Activated CD8-positive, alpha-beta T cell treated with anti-CD3 and anti-CD28 coated beads for 36 hours (primary cell): ENCODE measurements at regions not wholly inside any gene's neighbourhood (a gene's known extent, or its start where the extent isn't known, plus 50 kb on each side); places are given as distances from the start of the nearest gene placed in this dataset.

Source experiments
- ATAC-seq: fragments of 200-7000 bp; cut with Tn5 transposase; one replicate; pipeline ENCODE4 v1.10.0; 2021; ENCODE audit warnings: mild to moderate bottlenecking, moderate library complexity
- CTCF ChIA-PET: fragments of 350-600 bp; sonication (Branson Sonifier 250); formaldehyde crosslinking; loops from one replicate; lab custom pipeline; 2021; ENCODE audit warnings: antibody characterized with exemption; lab: Charles Lee
- POLR2A ChIA-PET: fragments of 350-600 bp; sonication (Branson Sonifier 250); formaldehyde crosslinking; loops from one replicate; lab custom pipeline; 2021; ENCODE audit warnings: antibody characterized with exemption; lab: Charles Lee
- DNase-seq: peaks from one replicate; pipeline ENCODE4 v3.0.0-alpha.2; 2020
- H3K27ac Mint-ChIP-seq: one replicate; pipeline ENCODE4 v1.8.0; 2021; ENCODE audit warnings: mild to moderate bottlenecking, mixed read lengths
- H3K27me3 Mint-ChIP-seq: one replicate; pipeline ENCODE4 v1.8.0; 2021; ENCODE audit warnings: mixed read lengths
- H3K36me3 Mint-ChIP-seq: one replicate; pipeline ENCODE4 v1.8.0; 2021; ENCODE audit warnings: low read depth, mixed read lengths
- H3K4me1 Mint-ChIP-seq: one replicate; pipeline ENCODE4 v1.8.0; 2021; ENCODE audit warnings: low read depth, mixed read lengths
- H3K4me3 Mint-ChIP-seq: one replicate; pipeline ENCODE4 v1.8.0; 2021; ENCODE audit warnings: mild to moderate bottlenecking, moderate library complexity, mixed read lengths
- H3K9me3 Mint-ChIP-seq: one replicate; pipeline ENCODE4 v1.8.0; 2021; ENCODE audit warnings: mixed read lengths
- intact Hi-C: fragments of 100-400 bp; cut with micrococcal nuclease; formaldehyde crosslinking; loops from one replicate; pipeline ENCODE4 v1.10.0; 2022
- TF ChIP-seq, protein P1 (sequence below): fragments of 200-600 bp; IDR thresholded peaks from one replicate; pipeline ENCODE4 v1.8.0; 2022; ENCODE audit warnings: antibody characterized with exemption, mild to moderate bottlenecking

DNA sequence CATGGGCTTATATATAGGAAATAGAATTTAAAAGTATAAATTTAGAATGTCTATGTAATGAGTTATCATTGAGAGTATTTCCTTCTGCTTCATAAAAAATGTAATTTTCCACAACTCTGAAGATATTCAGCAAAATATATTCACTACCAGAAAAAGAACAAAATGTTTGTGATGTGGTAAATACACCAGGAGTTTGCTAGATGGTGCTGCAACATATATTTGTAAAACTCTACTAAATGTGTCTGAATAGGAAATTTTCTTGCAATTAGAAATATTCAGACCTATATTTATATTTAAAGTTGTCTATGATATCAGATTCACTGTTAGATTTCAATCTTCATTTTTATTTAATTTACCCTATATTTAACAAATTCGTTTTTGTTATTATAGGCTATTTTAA, 201.1 kb downstream of the PPP1R3A start:
- DNase-seq = no peak
- Mint-ChIP-seq H3K4me1 (no peaks in the 10 kb centered on the region), H3K27ac (no peak overlapping the region), H3K9me3 (no peaks in the 10 kb centered on the region), H3K4me3 (no peak overlapping the region), H3K36me3 (no peaks in the 10 kb centered on the region), H3K27me3 (no peaks in the 10 kb centered on the region)
- intact Hi-C loops = no loop called here
- CTCF ChIA-PET = no interaction called here
- POLR2A ChIA-PET = no interaction called here
- no peak for ATAC-seq
- TF ChIP-seq, protein P1, sequence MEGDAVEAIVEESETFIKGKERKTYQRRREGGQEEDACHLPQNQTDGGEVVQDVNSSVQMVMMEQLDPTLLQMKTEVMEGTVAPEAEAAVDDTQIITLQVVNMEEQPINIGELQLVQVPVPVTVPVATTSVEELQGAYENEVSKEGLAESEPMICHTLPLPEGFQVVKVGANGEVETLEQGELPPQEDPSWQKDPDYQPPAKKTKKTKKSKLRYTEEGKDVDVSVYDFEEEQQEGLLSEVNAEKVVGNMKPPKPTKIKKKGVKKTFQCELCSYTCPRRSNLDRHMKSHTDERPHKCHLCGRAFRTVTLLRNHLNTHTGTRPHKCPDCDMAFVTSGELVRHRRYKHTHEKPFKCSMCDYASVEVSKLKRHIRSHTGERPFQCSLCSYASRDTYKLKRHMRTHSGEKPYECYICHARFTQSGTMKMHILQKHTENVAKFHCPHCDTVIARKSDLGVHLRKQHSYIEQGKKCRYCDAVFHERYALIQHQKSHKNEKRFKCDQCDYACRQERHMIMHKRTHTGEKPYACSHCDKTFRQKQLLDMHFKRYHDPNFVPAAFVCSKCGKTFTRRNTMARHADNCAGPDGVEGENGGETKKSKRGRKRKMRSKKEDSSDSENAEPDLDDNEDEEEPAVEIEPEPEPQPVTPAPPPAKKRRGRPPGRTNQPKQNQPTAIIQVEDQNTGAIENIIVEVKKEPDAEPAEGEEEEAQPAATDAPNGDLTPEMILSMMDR = no peak

DNA sequence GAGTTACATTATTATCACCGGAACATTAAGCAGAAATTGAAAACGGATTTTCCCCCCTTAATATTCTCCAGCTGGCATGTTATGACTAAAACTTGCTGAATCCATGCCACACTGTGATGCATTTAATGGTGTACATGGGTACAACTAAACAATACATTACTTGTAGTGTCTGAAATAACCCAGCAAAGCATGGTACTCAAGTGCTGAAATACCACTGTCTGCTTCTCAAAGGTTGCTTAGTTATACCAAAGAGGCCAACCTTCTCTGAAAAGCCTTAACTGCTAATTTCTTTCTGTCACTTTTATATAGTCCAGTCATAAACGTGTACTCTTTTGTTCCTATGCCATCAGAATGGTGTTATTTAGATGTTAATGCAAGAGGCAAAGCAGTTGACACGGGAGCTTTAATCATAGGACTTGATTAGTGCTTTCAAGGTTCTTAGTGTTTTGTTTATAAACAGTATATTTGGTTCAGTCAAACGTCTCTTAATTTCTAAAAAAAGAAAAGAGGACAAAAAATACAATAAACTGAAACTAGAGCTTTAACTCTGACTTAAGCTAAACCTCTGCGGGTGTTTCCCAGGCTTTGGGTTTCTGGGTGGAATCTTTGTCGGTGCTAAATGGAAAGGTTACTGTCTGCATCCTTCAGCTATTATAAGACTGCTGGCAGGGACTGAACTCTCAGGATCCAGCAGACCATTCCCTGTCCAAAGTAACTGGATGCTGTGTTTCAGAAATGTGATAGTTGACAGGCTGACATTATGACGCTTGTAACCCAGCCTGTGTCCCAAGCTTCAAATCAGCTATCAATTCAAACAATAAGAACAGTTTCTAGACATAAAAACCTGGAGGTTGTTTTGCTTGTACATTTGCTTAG, 202.6 kb downstream of the PPP1R3A start:
- no peaks in the 10 kb centered on the region for H3K36me3 Mint-ChIP-seq
- H3K27ac Mint-ChIP-seq = no peak overlapping the region
- no peak for DNase-seq
- POLR2A ChIA-PET = no interaction called here
- no peaks in the 10 kb centered on the region for H3K27me3 Mint-ChIP-seq
- CTCF ChIA-PET = no interaction called here
- no peak for ATAC-seq
- TF ChIP-seq, protein P1 = no peak
- intact Hi-C loops = no loop called here
- H3K4me1 Mint-ChIP-seq = no peaks in the 10 kb centered on the region
- H3K9me3 Mint-ChIP-seq = no peaks in the 10 kb centered on the region
- H3K4me3 Mint-ChIP-seq = no peak overlapping the region

DNA sequence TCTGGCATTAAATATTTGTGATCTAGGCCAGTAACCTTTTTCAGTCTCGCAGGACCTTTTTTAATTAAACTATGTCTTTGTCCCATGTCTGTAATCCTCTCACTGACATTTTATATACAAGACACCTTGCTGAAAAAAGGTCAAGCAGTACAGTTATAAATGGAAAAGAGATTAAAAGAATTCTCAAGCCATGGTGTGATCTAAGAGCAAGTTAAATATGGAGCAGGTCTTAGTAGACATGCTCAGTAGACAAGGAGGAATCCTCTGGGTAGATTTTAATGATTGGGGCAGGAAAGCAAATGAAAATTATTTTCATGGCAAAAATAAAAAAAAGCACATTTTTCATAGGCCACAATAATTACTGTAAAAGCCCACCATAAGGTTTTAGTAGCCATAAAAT, 203.5 kb downstream of the PPP1R3A start:
- ATAC-seq = no peak
- no peak for DNase-seq
- no peak overlapping the region for H3K27ac Mint-ChIP-seq
- no peaks in the 10 kb centered on the region for H3K4me1 Mint-ChIP-seq
- no peaks in the 10 kb centered on the region for H3K27me3 Mint-ChIP-seq
- ChIA-PET CTCF (no interaction called here), POLR2A (no interaction called here)
- H3K9me3 Mint-ChIP-seq = no peaks in the 10 kb centered on the region
- no peaks in the 10 kb centered on the region for H3K36me3 Mint-ChIP-seq
- H3K4me3 Mint-ChIP-seq = no peak overlapping the region
- TF ChIP-seq, protein P1 = no peak
- intact Hi-C loops = no loop called here

DNA sequence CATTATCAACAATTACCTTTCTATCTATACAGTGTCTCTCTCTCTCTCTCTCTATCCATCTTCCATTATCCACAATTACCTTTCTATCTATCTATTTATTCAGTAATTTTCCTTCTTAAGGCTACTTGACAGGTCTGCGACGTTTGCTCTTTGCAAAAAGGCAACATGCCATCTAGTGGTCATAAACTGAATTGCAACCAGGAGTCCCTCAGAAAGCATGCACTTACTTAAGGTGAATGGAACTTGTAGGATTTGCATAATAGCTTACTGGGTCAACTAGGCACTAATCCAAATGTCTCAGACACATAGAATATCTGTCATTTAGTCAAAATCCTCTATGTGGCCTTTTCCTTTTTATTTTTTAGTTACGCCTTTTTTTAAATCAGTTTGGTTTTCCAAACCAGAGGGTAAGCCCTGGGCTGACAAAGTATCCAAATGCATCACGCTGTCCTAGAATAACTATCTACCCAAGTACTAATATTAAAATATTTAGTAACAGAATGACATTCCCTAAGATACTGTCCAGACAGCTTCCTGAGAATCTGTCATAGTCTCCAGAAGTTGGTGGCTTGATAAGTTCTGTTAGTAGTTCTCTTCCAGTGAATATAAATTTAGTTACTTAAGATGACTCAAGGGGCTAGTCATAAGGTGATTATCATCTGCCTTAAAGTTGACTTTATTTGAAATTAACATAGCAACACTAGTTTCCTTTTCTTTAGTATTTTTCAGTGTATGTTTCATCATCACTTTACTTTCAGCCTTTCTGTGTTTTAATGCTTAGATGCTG, 208.3 kb downstream of the PPP1R3A start:
- ATAC-seq (peak; percentile 56), DNase-seq (peak; percentile 46)
- H3K36me3 Mint-ChIP-seq = no peaks in the 10 kb centered on the region
- H3K27ac Mint-ChIP-seq = no peak overlapping the region
- no peaks in the 10 kb centered on the region for H3K4me1 Mint-ChIP-seq
- POLR2A ChIA-PET = no interaction called here
- intact Hi-C loops = no loop called here
- CTCF ChIA-PET = interaction anchor here (0.6 to 1.7 kb wide), 15 partner anchors 9 to 289 kb away, joined by 3 to 9 read pairs (median 3); no protein-coding TSS in a partner anchor
- TF ChIP-seq, protein P1 = peak; percentile 96
- H3K27me3 Mint-ChIP-seq = peaks cover 2% of the 10 kb centered on the region
- no peaks in the 10 kb centered on the region for H3K9me3 Mint-ChIP-seq
- no peak overlapping the region for H3K4me3 Mint-ChIP-seq

DNA sequence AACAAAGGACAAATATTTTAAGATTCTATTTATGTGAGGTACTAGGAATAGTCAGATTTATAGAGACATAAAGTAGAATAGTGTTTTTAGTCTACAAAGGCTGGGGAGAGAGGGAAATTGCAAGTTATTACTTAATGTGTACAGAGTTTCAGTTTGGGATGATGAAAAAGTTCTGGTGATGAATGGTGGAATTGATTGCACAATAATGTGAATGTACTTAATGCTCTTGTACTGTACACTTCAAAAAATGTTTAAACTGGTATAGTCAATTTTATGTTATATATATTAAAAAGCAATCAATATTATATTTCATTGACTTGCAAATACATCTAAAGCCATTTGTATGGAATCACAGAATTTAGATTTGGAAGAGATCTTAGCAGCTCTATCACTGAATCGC, 213.4 kb downstream of the PPP1R3A start:
- intact Hi-C loops = no loop called here
- no peak overlapping the region for H3K27ac Mint-ChIP-seq
- POLR2A ChIA-PET = no interaction called here

More for the DNA sequence above, 213.4 kb downstream of the PPP1R3A start:
- DNase-seq = no peak
- Mint-ChIP-seq H3K9me3 (no peaks in the 10 kb centered on the region), H3K4me3 (no peak overlapping the region), H3K27me3 (peaks cover 2% of the 10 kb centered on the region), H3K4me1 (no peaks in the 10 kb centered on the region), H3K36me3 (no peaks in the 10 kb centered on the region)
- ATAC-seq = no peak
- TF ChIP-seq, protein P1 = no peak
- CTCF ChIA-PET = no interaction called here
